GM23248 (cell line): ENCODE measurements at regions not wholly inside any gene's neighbourhood (a gene's known extent, or its start where the extent isn't known, plus 50 kb on each side); places are given as distances from the start of the nearest gene placed in this dataset.

Experiments used
- EZH2 ChIP-seq: fragments of 200-600 bp; sonication (generic); IDR thresholded peaks from 2 replicates; pipeline ENCODE4 v1.6.1; 2018; ENCODE audit warnings: antibody characterized with exemption, mild to moderate bottlenecking; ENCODE audit not compliant: insufficient read depth, poor library complexity, severe bottlenecking
- EZH2phosphoT487 ChIP-seq: fragments of 200-600 bp; sonication (generic); IDR thresholded peaks from 2 replicates; pipeline ENCODE4 v1.6.1; 2018; ENCODE audit warnings: antibody characterized with exemption, moderate library complexity, mild to moderate bottlenecking, low read depth; ENCODE audit not compliant: insufficient read depth

- no peak for TF ChIP-seq EZH2
- TF ChIP-seq EZH2phosphoT487 = no peak
Observed at GRCh38 chr10:128526791-128527375, 400.7 kb upstream of the MKI67 start.
